NOMO-1 (cell line): ENCODE measurements at regions not wholly inside any gene's neighbourhood (a gene's known extent, or its start where the extent isn't known, plus 50 kb on each side); places are given as distances from the start of the nearest gene placed in this dataset.

Experiments used
- DNase-seq, 2 experiments: peaks; one replicate each; lab custom pipeline; 2025; ENCODE audit not compliant: unreplicated experiment in 2 of 2; lab: John Stamatoyannopoulos, UW

DNA sequence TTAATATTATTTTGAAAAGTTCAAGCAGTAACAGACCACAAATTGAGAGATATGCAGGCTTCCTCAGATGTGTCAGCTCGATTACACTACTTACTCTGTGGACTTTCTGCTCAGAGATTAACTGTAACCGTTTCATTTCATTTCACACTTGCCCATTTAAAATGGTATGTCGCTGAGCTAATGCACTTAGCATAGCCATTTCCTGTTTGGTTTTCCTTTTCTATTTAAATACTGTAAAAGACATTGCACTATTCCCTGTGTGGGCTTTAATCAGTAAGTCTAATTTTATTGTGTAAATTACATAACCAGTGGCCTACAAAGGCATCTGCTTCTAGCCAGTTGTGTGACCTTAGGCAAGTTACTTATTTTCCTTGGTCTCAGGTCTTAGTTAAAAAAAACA lies 237.6 kb downstream of the LACC1 start:
- peak in 1 of 2 experiments; percentile 63 for DNase-seq

DNA sequence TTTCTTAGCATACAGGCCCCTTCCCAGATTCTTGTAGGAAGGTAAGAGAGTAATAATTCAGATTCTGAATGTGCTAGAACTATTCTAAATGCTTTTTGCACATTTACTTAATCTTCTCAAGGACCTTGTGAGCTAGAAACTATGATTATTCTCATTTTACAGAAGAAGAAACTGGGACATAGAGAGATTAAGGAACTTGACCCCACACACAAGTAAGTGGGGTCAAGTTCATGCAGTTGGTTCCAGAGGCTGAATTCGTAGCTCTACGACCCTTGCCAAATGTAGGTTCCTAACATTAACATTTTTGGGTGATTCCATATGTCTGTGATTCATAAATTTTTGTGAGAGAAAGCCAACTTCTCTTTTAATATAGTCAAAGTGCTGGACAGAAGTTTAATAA lies 238.1 kb downstream of the LACC1 start:
- no peak for DNase-seq

DNA sequence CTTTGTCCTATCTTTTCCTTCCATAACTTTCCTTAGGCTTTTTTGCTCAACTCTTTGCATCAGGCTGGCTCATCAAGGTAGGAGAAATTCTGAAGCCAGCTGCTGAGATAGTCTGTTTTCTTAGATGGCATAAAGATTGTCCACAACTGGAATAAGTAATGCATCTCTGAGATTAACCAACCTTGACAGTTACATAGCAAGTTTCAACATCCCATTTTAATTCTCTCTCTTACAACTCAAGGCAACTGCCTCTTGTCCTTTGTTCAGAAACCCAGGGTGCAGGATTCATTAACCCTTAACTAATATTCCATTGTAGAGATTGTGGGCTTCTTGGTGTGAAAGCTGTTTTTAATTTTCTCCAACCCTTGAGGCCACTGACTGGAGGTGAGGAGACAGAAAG lies 239.2 kb downstream of the LACC1 start:
- DNase-seq: peak in 1 of 2 experiments; percentile 23

DNA sequence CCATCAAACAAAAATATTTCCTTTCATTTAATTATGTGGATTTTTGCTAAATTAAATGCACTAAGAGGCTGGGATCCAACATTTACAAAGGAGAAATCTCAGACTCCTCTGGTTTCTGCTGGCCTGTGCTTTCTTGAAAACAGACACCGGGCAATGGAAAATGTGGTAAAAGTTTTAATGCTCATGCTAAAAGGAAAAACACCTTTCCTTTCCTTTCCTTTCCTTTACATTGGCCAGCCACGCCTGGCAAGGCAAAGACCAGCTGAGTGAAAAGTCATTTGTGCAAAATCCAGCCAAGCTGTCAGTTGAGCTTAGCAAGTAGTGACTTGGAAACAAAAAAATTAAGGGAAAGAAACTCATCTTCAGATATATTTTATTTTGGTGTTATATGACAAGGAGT lies 240.3 kb downstream of the LACC1 start:
- no peak for DNase-seq

DNA sequence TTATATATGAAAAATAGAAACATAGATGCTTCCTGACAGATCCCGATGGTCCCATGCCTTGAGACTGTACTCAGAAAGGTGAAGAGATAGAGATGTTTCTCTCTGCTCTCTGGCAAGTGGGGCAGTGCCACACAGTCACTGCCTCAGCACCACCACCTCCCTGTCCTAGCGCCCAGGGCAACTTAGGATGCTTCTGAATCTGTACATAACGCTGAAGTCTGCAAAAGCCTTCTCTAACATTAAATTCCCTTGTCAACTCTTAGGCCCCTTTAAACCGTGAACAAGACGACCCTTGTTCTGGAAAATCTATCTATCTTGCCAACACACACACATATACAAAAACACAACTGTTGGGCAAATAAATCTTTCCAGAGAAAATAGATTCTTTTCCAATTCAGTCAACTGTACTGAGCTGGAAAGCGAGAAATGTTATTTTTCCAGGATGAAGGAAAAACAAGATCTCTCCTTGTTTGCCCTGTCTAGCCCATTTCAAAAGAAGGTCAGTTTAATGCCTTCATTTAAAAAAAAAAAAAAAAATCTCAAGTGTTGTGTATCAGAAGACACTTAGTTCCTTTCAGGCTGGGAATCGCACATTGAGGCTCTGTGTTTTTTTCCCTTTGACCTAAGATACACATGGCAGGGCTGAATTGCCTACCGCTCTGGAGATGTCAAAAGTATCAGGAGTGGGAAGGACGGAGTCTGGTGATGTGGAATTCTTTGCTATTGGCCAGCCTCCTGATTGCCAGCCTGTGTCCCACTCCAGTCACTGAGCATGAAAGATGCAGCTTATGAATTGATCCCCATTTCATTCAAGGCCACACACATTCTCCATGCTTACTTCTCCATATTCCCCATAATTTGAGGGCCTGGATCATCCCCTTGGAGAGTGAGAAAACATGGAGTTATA lies 241.4 kb downstream of the LACC1 start:
- no peak for DNase-seq

DNA sequence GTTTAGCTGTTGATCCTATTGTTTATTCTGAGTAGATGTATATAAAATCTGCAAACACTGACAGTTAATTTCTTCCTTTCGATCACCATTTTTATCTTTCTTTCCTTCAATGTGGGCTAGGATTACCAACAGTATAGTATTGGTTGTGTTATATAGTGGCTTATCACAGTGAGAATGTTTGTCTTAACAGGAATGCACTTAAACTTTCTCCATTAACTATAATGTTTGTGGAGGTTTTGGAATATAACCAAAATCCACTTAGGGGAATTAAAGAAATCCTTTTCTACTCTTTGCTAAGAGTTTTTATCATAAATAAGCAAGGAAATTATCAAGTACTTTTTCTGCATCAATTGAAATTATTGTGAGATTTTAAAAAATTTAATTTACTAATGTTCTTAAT lies 244.6 kb downstream of the LACC1 start:
- DNase-seq: no peak

DNA sequence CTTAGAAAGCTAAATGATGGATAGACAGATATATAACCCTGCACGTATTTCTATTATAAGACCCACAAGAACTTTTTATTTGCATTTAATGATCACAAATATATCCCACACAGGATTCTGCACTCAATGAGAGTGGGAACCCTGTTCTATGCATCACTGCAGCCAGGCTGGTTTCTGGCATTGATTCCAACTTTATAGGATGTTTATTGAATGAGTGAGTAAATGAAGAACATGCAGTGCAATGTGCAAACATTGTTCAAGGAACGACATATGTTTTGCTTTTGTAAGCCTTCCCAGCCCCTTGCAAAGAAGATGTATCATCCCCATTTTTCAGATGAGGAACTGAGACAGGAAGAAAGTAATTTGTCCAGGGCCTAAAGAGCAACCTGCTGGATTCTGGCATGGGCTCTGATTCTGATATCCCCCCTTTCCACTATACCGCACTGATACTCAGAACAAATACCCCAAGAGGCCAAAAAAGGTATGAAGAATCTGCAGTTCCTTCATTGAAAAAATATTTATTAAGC lies 246.3 kb downstream of the LACC1 start:
- DNase-seq: no peak

DNA sequence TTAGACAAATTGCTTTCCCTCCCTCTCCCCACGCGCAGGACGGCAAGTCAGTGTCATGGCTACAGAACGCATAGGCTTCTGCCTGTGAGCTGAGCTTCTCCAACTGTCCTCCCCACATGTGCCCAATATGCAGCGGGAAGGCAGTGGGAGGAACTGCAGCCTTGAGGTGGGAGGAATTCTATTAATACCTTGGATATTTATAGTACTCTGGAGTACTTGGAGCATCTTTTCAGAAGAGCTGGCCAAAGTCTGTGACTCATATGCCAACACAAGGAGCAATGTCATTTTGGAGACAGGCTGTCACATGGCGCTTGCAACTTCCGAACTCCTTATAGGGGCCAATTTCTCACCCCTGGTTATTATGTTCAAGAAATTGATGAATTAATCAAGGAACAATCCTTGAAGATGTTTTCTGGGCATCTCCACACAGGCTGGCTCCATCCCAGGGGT lies 245.0 kb upstream of the SERP2 start:
- no peak for DNase-seq

DNA sequence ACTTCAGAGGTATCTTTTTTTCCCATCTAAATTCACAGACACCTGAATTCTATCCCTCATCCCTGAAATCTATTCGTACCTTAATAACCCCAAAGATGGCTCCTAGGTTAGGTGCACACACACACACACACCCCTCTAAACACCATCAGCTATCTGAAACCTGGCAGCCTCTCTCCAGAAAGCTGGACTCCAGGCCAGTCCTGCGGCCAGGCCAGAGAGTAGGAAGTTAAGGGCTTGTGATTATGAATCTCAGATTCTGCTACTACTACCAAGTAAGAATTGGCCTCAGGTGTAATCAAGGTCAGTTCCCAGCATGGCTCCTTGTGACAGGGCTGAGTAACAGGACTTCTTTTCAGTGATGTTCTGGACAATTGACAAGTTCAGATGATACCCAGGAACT lies 244.2 kb upstream of the SERP2 start:
- no peak for DNase-seq

DNA sequence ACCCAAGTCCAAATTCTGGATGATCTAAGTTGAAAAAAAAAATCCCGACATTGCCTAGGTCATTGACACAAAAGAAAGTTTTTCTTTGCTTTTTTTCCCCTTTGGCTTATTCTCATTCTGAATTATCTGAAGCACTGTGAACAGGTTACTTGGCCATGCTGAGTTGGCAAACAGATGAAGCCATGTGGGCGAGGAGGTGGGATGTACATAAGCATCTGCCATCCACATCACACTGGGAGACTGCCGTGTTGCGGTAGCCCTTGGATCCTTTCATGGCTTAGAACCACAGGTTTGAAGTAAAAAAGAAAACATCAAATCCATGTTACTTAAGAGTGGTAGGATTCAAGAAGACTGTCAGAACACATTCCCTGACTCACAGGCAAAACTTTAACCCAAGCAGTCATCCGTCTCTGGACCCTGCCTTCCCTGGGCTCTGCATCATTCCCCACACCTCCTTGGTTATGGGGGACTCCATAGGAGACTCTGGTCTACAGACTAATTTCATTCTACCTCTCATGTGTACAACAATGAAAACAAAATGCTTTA lies 242.5 kb upstream of the SERP2 start:
- no peak for DNase-seq

DNA sequence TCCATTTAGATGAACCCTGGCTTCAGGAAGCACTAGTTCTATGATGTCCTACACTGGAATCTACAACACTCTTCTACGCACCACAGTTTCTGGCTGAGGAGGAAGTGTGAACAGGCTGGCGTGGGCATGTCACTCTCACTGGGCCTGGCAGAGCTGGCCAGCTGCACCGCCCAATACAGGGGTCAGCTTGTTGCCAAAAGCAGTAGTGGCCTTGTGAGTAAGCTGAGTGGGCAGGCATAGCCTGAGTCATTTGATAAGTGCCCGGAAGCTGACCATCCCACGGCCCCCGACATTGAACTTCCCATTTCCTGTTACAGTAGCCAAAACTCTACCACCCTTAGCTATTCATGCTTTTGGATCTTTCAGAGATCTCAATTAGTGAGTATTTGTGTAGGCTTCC lies 240.9 kb upstream of the SERP2 start:
- DNase-seq: no peak

DNA sequence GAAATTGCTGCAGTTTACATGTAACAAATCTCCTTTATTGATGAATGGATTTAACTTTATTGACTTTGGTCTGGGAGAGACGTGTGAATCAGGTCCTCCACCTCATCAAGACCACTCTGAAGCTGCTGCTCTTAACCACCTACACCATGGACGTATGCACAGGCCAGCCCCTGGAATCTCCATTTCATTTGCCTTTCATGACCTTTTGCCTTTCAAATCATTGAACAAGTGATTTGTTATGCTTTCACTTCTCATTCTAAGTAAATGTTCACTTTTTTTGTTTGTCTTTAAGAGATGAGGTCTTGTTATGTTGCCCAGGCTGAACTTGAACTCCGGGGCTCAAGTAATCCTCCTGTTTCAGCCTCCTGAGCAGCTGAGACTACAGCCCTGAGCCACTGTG lies 240.0 kb upstream of the SERP2 start:
- DNase-seq: no peak

DNA sequence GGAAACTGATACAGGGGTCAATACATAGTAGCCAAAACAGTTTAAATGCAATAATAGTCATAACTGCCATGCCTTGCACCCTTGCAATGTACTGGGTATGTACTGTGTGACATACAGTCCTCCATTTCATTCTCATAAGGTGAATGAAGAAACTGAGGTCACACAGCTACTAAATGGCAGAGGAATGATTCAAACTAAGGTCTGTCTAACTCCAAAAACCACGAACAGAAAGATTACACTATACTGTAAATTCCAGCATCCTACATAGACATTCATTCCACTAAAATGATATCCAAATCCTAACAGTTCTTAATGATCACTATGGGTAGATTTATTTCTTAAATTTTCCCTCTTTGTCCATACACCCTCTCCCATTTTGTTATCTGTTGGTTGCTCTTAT lies 238.1 kb upstream of the SERP2 start:
- no peak for DNase-seq

DNA sequence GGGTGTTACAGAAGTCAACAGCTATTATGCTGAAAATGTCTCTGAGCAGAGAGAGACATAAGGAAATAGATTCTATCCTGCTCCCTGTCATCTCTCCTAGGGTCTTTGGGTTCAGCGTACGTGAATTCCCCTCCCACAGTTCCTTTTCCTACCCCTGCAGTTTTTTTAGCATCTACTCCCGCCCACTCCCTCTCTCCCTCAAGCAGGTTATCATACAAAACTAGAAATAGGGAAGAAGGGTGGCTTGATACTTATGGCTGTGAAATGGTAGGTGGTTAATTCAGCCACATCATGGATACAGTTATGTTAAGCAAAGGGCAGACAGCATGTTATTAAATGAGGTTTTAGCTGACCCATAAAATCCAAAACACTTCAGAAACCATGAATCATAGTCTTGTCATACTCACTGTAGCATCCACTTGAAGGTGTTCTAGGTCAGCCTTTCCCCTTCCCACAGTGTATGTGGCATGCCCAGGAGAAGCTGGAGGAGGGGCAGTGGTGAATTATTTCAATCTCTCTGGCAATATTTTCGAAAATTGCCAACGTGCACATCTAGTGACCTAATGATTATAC lies 236.8 kb upstream of the SERP2 start:
- no peak for DNase-seq

DNA sequence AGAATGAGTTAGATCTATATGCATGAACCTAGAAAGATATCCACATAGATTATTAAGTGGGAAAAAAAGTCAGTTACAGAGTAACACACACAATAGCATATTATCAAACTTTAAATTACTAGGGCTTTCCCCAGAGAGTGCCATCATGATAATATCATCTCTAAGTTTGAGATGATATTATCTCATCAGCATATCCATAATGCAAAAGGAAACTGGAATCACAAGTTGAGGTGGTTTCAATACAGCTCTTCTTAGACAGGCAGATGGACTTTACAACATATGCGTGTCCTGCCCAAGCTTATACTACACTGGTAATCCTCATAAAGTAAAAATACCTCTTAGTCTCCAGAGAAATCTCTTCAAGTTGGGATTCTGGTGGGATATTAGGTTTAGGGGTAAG lies 236.2 kb upstream of the SERP2 start:
- no peak for DNase-seq

DNA sequence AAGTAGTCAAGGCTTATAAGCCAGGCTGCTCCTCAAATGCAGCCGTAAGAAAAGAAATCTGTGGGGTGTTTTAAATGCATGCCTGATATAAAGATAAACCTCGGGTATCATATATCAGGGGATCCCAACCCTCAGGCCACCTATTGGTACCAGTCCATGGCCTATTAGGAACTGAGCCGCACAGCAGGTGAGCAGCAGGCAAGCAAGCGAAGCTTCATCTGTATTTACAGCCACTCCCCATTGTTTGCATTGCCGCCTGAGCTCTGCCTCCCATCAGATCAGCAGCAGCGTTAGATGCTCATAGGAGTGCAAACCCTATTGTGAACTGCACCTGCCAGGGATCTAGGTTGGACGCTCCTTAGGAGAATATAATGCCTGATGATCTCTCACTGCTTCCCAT lies 233.5 kb upstream of the SERP2 start:
- no peak for DNase-seq

DNA sequence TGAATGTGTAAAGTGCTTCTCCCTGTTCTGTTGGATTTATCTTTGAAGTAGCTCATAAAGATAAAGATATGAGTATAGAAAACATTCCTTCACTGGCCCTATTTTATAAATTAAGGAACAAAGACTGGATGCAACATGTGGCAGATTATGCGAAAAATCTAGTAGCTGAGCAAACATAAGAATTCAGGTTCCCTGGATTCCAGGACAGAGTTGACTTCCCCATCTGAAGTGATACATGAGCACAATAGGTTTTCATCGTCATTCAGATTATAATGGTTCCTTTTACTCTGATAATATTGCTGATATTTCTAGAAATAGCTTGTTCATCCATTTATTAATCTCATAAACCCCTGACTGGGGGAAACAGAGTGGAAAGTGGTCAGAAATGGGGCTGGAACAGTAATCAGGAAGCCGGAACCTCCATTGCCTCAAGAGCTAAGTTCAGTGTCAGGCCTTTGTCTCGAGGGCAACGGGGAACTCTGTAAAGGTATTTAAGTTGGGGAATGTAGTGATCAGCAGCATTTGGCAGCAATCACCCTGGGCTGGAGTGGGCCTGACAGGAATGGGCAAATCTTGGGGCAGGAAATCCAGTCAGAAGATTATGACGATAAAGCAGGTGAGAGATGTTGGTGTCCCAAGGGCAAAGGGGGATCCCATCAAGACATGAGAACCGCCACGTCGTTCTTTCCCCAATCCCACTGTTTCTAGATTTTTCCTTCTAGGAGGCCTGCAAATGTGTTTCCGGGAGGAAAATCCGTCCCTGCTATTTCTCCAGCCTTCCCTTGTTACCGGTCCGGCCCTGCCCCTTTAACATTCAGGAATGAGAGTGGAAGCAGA lies 232.5 kb upstream of the SERP2 start:
- DNase-seq: no peak

DNA sequence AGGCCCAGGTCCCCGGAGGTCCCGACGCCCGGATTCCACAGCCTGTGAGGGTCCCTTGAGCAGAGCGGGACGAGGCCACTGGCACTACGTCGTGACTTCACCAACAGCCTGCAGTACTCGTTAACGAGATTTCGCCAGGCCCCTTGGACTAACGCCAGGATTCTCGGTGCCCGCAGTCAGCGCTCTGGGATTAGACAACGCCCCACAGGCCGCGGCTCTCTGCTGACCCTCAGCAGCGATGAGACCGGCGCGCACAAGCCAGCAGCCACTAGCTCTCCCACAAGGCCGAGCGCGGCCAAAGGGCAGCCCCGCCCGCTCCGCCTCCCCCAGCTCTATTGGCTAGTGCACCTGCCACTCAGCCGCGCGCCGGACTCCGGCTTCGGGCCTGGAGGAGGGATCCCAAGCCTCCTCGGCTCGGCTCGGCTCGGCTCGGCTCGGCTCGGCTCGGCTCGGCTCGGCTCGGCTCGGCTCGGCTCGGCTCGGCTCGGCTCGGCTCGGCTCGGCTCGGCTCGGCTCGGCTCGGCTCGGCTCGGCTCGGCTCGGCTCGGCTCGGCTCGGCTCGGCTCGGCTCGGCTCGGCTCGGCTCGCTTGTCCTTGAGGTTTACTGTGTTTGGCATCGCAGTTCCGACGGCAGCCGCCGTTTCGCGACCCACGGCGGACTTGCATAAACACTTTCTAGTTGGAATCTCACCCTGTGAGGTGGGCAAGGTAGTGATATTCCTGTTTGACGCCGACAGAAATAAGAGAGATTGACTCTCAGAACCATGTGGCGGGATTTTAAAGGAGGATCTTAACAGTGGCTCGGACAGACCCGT lies 231.7 kb upstream of the SERP2 start:
- DNase-seq: peak; percentile 81 to 96

DNA sequence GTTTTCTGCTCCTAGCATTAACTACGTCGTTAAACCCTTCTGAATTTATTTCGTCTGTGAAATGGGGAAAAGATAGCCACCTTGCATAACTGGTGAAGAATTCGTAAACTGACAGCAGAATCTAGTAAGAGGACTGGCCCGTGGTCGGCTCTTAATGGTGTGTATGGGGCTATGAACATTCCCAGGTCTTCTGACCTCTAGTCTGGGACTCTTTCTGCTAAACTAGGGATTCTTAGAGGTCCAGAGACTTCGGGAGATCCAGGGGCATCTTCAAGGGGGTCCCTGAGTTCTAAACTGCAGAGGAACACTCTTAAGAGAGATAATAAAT lies 231.1 kb upstream of the SERP2 start:
- no peak for DNase-seq

DNA sequence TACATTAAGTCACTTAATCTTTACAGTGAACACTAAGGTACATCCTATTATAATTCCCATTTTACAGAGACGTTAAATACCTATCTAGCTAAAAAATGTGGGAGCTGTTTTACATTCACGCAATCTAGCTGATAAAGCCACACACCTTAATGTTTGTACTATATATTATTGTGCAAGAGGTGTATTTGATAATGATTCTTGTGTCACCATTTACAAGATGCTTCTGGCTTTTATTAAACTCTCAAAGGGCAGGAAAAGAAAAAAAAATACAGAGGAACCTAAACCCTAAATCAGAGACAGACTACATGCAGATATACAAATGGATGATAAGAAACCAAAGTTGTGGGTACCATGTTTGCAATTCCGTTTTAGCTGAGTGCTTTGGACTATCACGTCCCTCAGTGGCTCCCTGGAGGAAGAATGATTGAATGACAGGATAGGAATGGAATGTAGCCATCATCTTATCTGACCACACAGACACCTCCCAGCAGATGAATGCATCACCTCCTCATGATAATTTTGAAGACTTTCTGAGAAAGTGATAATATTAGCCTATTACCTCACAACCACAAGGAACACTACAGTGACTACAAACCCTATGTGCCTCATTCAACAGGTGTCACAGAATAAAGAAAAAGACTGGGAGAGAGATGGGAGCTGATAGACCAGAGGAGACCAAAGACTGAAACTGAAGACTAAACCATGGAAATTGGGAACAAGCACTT lies 230.5 kb upstream of the SERP2 start:
- DNase-seq: no peak
